ENCODE measurements at regions not wholly inside any gene's neighbourhood (a gene's known extent, or its start where the extent isn't known, plus 50 kb on each side); places are given as distances from the start of the nearest gene placed in this dataset.

DNA sequence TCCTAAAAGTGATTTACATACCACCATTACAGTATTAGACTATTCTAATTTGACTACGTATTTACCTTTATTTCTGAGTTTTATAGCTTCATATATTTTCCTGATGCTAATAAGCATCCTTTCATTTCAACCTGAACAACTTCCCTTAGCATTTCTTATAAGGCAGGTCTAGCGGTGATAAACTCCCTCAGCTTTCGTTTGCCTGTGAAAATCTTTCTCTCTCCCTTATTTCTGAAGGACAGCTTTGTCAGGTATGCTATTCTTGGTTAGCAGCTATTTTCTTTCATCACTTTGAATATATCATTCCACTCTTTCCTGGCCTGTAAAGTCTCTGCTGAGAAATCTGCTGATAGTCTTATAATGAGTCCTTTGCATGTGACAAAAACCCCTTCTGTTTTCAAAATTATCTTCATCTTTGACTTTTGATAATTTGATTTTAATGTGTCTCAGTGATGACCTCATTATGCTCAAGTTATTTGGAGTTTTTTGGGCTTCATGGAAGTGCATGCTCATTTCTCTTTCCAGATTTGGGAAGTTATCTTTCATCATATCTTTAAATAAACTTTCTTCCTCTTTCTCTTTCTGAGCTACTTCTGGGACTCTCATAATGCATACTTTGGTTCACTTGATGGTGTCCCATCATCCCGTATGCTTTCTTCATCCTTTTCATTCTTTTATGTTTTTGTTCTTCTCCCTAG is 285.4 kb upstream of the PMFBP1 start:
- TF ChIP-seq, protein P1, sequence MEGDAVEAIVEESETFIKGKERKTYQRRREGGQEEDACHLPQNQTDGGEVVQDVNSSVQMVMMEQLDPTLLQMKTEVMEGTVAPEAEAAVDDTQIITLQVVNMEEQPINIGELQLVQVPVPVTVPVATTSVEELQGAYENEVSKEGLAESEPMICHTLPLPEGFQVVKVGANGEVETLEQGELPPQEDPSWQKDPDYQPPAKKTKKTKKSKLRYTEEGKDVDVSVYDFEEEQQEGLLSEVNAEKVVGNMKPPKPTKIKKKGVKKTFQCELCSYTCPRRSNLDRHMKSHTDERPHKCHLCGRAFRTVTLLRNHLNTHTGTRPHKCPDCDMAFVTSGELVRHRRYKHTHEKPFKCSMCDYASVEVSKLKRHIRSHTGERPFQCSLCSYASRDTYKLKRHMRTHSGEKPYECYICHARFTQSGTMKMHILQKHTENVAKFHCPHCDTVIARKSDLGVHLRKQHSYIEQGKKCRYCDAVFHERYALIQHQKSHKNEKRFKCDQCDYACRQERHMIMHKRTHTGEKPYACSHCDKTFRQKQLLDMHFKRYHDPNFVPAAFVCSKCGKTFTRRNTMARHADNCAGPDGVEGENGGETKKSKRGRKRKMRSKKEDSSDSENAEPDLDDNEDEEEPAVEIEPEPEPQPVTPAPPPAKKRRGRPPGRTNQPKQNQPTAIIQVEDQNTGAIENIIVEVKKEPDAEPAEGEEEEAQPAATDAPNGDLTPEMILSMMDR (IDR thresholded peaks at IDR 0.05) = no peak
- no peak for TF ChIP-seq POLR2A (IDR thresholded peaks at IDR 0.05)

All from sigmoid colon (tissue), 3 donors.